Fibroblast of gingiva (primary cell): ENCODE measurements at regions not wholly inside any gene's neighbourhood (a gene's known extent, or its start where the extent isn't known, plus 50 kb on each side); places are given as distances from the start of the nearest gene placed in this dataset.

Experiments
- DNase-seq: peaks from one replicate; pipeline ENCODE4 v3.0.0-alpha.2; 2011; ENCODE audit warnings: low read depth

- DNase-seq = peak; percentile 40
Measured at GRCh38 chrX:69362856-69363255, 141.3 kb upstream of the NALF2 start.

- no peak for DNase-seq
Measured at GRCh38 chrX:69362354-69362753, 141.8 kb upstream of the NALF2 start.

GRCh38 chrX:69361311-69361845 lies 142.7 kb upstream of the NALF2 start:
- DNase-seq = peak; percentile 59

- no peak for DNase-seq
Measured at GRCh38 chrX:69357317-69357716, 146.8 kb upstream of the NALF2 start.

GRCh38 chrX:69324851-69325250 lies 159.6 kb upstream of the PJA1 start:
- no peak for DNase-seq

- DNase-seq = no peak
Measured at GRCh38 chrX:69323786-69324720, 158.8 kb upstream of the PJA1 start.

- no peak for DNase-seq
Measured at GRCh38 chrX:69321789-69322188, 156.5 kb upstream of the PJA1 start.

- no peak for DNase-seq
Measured at GRCh38 chrX:69321006-69321655, 155.9 kb upstream of the PJA1 start.

GRCh38 chrX:69320116-69320515 lies 154.9 kb upstream of the PJA1 start:
- DNase-seq = no peak

- DNase-seq = no peak
Measured at GRCh38 chrX:69319376-69319775, 154.1 kb upstream of the PJA1 start.

- DNase-seq = no peak
Measured at GRCh38 chrX:69318651-69319340, 153.5 kb upstream of the PJA1 start.

GRCh38 chrX:69317721-69318120 lies 152.5 kb upstream of the PJA1 start:
- DNase-seq = no peak

GRCh38 chrX:69314436-69315348 lies 149.4 kb upstream of the PJA1 start:
- DNase-seq = no peak

GRCh38 chrX:69313617-69314290 lies 148.5 kb upstream of the PJA1 start:
- no peak for DNase-seq

GRCh38 chrX:69311936-69312670 lies 146.8 kb upstream of the PJA1 start:
- DNase-seq = no peak

GRCh38 chrX:69309074-69309792 lies 144.0 kb upstream of the PJA1 start:
- DNase-seq = no peak

- no peak for DNase-seq
Measured at GRCh38 chrX:69307756-69308155, 142.5 kb upstream of the PJA1 start.

- no peak for DNase-seq
Measured at GRCh38 chrX:69307029-69307428, 141.8 kb upstream of the PJA1 start.

- DNase-seq = no peak
Measured at GRCh38 chrX:69306063-69306404, 140.8 kb upstream of the PJA1 start.
